Dedifferentiated amniotic fluid mesenchymal stem cell (primary cell): ENCODE measurements at regions not wholly inside any gene's neighbourhood (a gene's known extent, or its start where the extent isn't known, plus 50 kb on each side); places are given as distances from the start of the nearest gene placed in this dataset.

Experiments
- DNase-seq: peaks from one replicate; pipeline ENCODE4 v3.0.0-alpha.2; 2016; ENCODE audit errors: extremely low spot score

DNA sequence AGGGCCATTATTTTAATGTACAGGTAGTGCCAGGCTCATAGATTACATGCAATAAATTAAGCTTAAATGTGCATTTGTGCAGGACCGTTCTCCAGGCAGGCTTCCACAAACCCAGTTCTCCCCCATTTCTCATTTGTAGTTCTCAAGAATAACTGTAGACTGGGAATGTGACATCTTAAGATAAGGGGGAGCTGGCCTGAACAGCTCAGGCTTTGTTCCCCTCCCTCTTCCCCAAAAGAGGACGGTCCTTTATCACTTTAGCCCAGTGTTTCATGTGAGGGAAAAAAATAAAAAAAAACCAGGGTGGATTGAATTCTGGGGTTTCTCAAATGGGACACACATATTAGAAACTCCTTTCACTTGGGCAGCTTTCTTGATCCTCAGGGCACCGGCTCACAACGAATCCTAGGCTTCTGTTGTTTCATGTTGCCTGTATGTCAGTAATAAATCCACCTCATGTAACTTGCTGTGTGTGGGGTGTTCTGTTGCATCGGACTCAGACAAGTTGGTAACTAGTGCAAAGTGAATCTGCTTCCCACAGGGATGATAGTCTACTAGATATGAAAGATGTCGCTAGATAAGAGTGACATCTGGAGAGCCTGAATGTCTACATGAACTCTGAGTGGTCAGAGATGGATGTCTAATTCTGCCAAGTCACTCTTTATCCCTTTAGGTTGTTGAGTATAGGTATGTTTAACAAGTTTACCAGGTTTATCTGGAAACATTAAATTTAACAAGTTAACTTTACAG lies 2030.6 kb upstream of the NUDT12 start:
- DNase-seq: no peak

- DNase-seq: no peak
These were observed 2025.5 kb upstream of the NUDT12 start for GRCh38 chr5:105587963-105588662.

DNA sequence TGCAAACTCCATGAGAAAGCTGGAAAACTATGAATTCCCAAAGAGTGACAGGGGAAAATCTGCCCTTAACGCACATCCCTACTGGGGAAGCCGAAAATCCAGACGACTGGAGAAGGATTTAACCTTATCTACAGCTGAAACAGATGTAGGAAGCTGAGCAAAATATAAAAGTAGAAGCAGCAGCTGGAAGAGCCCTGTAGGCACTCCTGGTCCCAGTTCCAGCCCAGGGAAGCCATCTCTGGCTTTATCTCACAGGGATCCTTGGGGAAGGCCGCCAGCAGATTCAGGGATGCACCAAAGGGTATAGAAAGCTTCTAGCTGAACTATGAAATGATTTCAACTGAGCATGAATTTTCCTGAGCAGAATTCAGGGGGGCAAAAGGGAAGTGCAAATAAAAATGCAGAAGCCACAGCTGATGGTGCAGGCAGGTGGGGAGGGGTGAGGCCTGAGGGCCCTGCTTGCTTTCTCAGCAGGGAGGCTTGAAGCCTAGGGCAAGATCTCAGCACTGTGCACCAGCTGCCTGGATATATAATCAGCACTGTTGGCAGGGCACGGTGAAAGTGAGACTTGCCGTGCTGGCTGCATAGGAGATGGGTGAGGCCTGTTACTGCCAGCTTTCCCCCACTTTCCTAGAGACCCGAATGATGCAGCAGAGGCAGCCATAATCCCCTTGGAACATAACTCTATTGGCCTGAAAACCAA lies 2019.5 kb upstream of the NUDT12 start:
- DNase-seq: no peak

DNA sequence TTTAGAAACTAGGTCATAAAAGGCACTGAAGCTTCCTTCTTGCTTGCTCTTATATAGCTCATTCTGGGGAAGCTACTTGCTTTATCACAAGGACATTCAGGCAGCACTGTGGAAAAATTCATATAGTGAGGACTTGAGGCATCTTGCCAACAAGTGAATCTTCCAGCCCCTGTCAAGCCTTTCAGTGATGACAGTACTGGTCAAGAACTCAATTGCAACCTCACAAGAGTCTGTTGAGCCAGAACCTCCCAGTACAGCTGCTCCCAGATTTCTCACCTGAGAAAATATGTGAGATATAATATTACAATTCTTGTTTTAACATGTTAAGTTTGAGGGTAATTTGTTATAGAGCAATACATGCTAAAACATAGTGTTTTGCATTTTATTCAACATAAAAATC lies 2011.0 kb upstream of the NUDT12 start:
- no peak for DNase-seq

GRCh38 chr5:105565531-105565930 lies 2002.9 kb upstream of the NUDT12 start:
- DNase-seq: peak; percentile 47

DNA sequence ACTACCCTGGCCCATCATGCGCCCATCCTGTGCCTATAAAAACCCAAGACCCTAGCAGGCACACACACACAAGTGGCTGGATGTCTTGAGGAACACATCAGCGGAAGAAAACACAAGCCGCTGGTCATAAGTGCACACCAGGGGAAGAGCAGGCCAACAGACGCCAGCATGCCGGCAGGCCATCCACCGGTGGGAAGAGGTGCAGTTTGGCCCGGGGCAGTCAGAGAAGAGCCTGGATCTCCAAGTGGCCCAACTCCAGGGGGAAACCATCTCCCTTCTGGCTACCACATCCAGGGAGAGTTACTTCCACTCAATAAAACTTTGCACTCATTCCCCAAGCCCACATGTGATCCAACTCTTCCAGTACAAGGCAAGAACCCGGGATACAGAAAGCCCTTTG lies 2001.3 kb upstream of the NUDT12 start:
- DNase-seq: no peak

- DNase-seq: no peak
These were observed 1992.1 kb upstream of the NUDT12 start for GRCh38 chr5:105554568-105555169.

DNA sequence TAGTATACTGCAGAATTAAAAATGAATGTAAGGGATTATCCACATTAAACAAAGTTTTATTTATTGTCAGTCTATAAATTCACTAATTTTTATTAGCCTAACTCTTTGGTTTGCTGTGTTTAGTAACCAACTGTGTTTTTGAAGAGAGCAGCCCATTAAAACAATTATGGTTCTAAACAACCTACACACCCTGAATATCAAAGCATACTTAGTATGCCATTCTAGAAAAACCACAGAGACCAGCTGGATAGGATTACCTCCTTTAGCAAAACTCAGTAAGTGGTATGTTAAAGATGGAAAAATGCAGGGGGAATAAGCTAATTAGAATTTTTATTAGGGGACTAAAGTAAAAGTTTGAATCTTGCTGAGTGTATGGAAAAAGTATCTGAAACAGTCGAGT lies 1981.7 kb upstream of the NUDT12 start:
- DNase-seq: no peak

GRCh38 chr5:105536675-105537074 lies 1974.1 kb upstream of the NUDT12 start:
- DNase-seq: no peak

GRCh38 chr5:105530716-105531261 lies 1968.2 kb upstream of the NUDT12 start:
- DNase-seq: no peak

- DNase-seq: no peak
These were observed 1967.3 kb upstream of the NUDT12 start for GRCh38 chr5:105529851-105530250.

DNA sequence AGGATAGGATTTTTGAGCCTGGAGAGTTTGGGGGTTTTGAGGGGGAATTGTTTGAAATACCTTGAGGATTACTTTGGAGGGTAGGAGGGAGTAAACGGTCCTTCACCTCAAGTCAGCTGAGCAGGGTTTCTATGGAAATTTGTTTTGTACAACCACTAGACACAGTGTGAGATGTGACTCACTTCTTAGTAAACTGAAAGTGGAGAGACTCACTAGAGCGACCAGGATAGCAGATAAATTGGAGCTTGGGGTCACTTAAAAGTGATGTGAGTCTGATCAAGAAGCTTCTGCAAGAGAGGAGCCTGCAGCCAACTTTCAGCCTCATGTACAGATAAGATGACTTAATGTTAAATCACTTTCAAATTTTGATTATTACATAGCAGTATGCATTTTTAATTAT lies 1945.9 kb upstream of the NUDT12 start:
- DNase-seq: no peak

- DNase-seq: no peak
These were observed 1944.2 kb upstream of the NUDT12 start for GRCh38 chr5:105506692-105507277.

GRCh38 chr5:105503950-105504349 lies 1941.4 kb upstream of the NUDT12 start:
- DNase-seq: peak; percentile 23

GRCh38 chr5:105501315-105501714 lies 1938.7 kb upstream of the NUDT12 start:
- no peak for DNase-seq

DNA sequence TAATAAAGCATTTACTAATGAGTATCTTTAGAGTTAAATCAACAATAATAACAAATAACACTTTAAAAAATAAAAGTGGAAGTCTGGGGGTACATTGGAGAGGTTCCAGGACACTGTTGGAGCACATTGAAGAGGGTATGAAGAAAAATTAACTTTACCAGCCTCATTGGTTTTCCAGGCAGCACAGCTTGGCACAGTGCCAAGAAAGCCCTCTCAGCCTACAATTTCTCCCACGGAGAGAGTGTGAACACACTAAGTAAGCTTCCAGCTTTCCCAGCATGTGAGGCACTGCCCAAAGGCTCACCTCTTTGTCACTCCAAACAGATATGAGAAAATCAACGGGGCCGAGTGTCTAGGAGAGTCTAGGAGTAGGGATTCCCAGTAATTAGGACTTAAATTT lies 1912.8 kb upstream of the NUDT12 start:
- no peak for DNase-seq

GRCh38 chr5:105462377-105462776 lies 1899.8 kb upstream of the NUDT12 start:
- no peak for DNase-seq

GRCh38 chr5:105460721-105461120 lies 1898.1 kb upstream of the NUDT12 start:
- no peak for DNase-seq

DNA sequence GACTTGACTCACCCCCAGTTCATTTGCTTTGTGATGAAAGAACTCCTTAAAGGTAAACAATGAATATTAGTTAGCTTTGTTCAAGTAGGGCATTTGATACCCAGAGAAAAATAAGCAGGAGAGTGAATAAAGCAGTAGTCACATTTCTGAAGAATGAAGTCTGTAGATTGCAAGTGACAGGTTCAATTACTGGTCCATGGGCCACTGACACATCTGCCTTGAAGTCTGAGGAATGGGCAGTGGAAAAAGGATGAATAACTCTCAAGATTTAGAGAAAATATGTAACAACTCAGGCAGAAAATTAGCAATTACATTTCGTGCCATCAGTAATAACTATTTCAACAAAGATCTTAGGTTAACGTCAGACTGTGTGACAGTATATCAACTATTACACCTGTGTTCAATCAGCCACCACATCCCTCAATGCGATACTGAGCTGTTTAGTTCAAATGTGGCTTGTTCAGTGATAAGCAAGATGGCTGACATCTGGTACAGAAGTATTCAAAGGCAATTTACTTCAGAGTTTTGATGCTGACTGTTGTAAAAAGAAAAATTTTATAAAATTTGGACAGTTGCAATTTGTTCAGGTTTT lies 1890.7 kb upstream of the NUDT12 start:
- DNase-seq: no peak

- no peak for DNase-seq
These were observed 1885.7 kb upstream of the NUDT12 start for GRCh38 chr5:105448271-105448670.

GRCh38 chr5:105430516-105430915 lies 1867.9 kb upstream of the NUDT12 start:
- no peak for DNase-seq
